Erythroblast (primary cell): ENCODE measurements at regions not wholly inside any gene's neighbourhood (a gene's known extent, or its start where the extent isn't known, plus 50 kb on each side); places are given as distances from the start of the nearest gene placed in this dataset.

Experiments used
- GATA1 ChIP-seq: IDR thresholded peaks from 2 replicates; pipeline ENCODE4 v1.6.1; 2011; ENCODE audit warnings: low read depth, mild to moderate bottlenecking, control low read depth, low read length, moderate library complexity
- POLR2A ChIP-seq: IDR thresholded peaks from 2 replicates; pipeline ENCODE4 v1.6.1; 2011; ENCODE audit warnings: mild to moderate bottlenecking, low read length

DNA sequence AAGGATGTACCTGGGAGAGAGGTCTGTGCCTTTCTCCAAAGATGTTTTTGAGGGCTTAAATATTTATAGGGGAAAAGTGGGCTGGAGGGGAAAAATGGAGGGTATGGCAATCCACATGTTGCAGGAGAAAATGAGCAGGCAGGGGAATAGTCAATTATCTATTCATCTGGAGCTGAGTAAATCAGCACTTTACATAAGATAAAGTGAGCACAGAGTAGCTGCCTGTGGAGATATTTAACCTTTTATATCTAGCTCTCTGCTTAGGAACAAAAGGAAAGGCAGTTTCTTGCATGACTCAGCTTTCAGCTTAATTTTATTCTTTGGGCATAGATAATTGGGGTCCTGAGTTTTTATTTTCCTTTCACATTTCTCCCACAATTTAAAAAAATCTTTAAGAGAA, 93.6 kb upstream of the NPY2R start:
- TF ChIP-seq POLR2A (no peak), GATA1 (no peak)
